ENCODE measurements at regions not wholly inside any gene's neighbourhood (a gene's known extent, or its start where the extent isn't known, plus 50 kb on each side); places are given as distances from the start of the nearest gene placed in this dataset.

DNA sequence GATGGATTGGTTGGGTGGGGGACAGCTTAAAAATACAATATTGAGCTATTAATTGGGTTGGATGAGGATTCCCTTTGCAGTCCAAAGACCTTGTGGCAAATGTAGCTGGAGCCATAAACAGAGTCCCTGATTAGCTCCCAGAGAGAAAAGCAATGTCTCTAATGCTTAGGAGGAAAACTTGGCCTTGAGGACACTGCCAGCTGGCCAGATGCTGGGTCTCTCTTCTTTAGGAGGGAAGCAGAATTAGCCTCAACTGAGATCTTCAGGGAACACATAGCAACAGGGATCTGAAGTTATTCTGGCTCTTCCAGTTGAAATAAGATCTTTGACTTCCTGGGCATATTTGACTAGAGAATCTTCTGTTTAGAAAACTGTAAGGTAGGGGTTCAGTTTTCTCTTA is 121.7 kb upstream of the WWC1 start:
- no peak for DNase-seq (ENCODE audit: extremely low read depth, insufficient read length)
- Histone ChIP-seq H3K36me3 (ENCODE audit: control insufficient read depth, insufficient read depth, low read length) (no peaks in the 10 kb centered on the region), H3K27me3 (replicated peaks; ENCODE audit: control insufficient read depth, insufficient read depth, low read length) (no peaks in the 10 kb centered on the region; the same call in 1 of the 2 replicates), H3K4me3 (replicated peaks; ENCODE audit: low read depth, low read length) (no peak overlapping the region)
- TF ChIP-seq CTCF (IDR thresholded peaks at IDR 0.05; ENCODE audit: insufficient read depth, low read length, poor library complexity, severe bottlenecking): no peak

DNA sequence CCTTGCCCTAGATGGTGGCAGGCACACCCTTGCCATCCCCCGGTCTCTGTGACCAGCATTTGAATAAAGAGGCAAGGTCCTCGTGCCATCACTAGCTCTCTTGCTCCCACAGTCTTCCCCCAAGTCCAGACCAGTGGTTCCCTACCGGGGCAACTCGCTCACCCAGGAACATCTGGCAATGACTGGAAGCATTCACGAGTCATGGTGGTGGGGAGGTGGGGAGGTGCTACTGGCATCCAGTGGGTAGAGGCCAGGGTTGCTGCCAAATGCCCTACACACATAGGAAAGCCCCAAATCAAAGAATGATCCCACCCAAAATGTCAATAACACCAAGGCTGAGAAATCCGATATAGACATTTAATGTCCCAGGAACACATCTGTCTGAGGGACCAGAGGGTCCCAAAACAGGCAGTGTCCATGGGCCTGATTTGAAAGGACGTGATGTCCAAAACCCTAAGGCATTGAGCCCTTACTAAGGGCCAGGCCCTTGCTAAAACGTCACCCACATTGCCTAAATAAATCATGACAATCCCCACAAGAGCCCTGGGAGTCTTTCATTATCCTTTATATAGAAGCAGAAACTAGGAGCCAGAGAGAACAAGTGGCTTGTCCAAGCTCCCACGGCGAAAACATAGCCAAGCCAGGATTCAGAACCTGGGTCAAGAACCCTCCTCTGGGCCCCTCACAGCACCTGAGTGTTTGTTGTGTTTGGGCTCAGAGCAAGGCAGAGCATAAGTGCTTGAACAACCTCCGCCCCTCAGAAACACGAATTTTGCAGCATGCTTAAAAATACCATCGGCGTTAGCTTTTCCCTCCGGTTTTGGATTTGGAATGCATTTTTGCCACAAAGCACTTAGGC is 119.3 kb upstream of the WWC1 start:
- H3K4me3 ChIP-seq (replicated peaks; ENCODE audit: low read depth, low read length): no peak overlapping the region
- no peak for DNase-seq (ENCODE audit: extremely low read depth, insufficient read length)
- TF ChIP-seq CTCF (IDR thresholded peaks at IDR 0.05; ENCODE audit: insufficient read depth, low read length, poor library complexity, severe bottlenecking): no peak
- H3K36me3 ChIP-seq (ENCODE audit: control insufficient read depth, insufficient read depth, low read length): no peaks in the 10 kb centered on the region
- H3K27me3 ChIP-seq (replicated peaks; ENCODE audit: control insufficient read depth, insufficient read depth, low read length): no peaks in the 10 kb centered on the region

GRCh38 chr5:168172760-168173223 is 118.7 kb upstream of the WWC1 start:
- Histone ChIP-seq H3K36me3 (ENCODE audit: control insufficient read depth, insufficient read depth, low read length) (no peaks in the 10 kb centered on the region), H3K27me3 (replicated peaks; ENCODE audit: control insufficient read depth, insufficient read depth, low read length) (no peaks in the 10 kb centered on the region), H3K4me3 (replicated peaks; ENCODE audit: low read depth, low read length) (no peak overlapping the region)
- DNase-seq (ENCODE audit: extremely low read depth, insufficient read length): no peak
- TF ChIP-seq CTCF (IDR thresholded peaks at IDR 0.05; ENCODE audit: insufficient read depth, low read length, poor library complexity, severe bottlenecking): no peak

GRCh38 chr5:168174376-168174775 is 117.1 kb upstream of the WWC1 start:
- peak; percentile 64 for DNase-seq (ENCODE audit: extremely low read depth, insufficient read length)
- TF ChIP-seq CTCF (IDR thresholded peaks at IDR 0.05; ENCODE audit: insufficient read depth, low read length, poor library complexity, severe bottlenecking): no peak
- no peaks in the 10 kb centered on the region for H3K36me3 ChIP-seq (ENCODE audit: control insufficient read depth, insufficient read depth, low read length)
- no peak overlapping the region for H3K4me3 ChIP-seq (replicated peaks; ENCODE audit: low read depth, low read length)
- H3K27me3 ChIP-seq (replicated peaks; ENCODE audit: control insufficient read depth, insufficient read depth, low read length): no peaks in the 10 kb centered on the region

DNA sequence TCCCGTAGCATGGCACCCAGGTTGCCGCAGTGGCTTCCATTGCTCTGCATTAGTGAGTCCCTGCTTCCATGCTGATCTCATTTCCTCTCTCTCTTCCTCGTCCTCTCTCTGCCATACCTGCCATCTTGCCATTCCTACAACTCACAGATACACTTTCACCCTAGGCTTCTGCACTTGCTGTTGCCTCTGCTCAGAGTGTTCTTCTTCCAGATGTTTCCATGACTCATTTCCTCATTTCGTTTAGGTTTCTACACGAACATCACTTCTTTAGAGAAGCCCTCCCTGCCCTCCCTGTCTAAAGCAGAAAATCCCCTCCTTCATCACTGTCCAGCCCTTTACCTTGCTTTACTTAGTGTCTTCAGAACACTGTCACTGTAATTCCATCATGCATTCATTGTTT is 115.2 kb upstream of the WWC1 start:
- no peak for TF ChIP-seq CTCF (IDR thresholded peaks at IDR 0.05; ENCODE audit: insufficient read depth, low read length, poor library complexity, severe bottlenecking)
- Histone ChIP-seq H3K27me3 (replicated peaks; ENCODE audit: control insufficient read depth, insufficient read depth, low read length) (no peaks in the 10 kb centered on the region), H3K36me3 (ENCODE audit: control insufficient read depth, insufficient read depth, low read length) (no peaks in the 10 kb centered on the region), H3K4me3 (replicated peaks; ENCODE audit: low read depth, low read length) (no peak overlapping the region)
- peak; percentile 33 for DNase-seq (ENCODE audit: extremely low read depth, insufficient read length)
